GM23338 (cell line): ENCODE measurements at regions not wholly inside any gene's neighbourhood (a gene's known extent, or its start where the extent isn't known, plus 50 kb on each side); places are given as distances from the start of the nearest gene placed in this dataset.

Source experiments
- ATAC-seq: fragments of 200-7000 bp; cut with Tn5 transposase; 3 replicates; pipeline ENCODE4 v1.9.1; 2020
- DNase-seq: peaks from one replicate; pipeline ENCODE4 v3.0.0-alpha.2; 2015; ENCODE audit warnings: low spot score
- H2AFZ ChIP-seq: fragments of 200-600 bp; sonication (generic); 2 replicates; pipeline ENCODE4 v1.8.0; 2016; ENCODE audit warnings: antibody characterized with exemption, mild to moderate bottlenecking, moderate library complexity
- H3F3A ChIP-seq: fragments of 200-600 bp; sonication (generic); replicated peaks from 2 replicates; pipeline ENCODE4 v1.8.0; 2017; ENCODE audit warnings: antibody characterized with exemption, mixed run types, low read depth
- H3K27ac ChIP-seq: fragments of 200-600 bp; sonication (generic); 2 replicates; pipeline ENCODE4 v1.6.1; 2016; ENCODE audit warnings: low read depth
- H3K27me3 ChIP-seq: fragments of 200-600 bp; sonication (generic); 2 replicates; pipeline ENCODE4 v1.8.0; 2016; ENCODE audit warnings: mild to moderate bottlenecking, mixed run types, moderate library complexity; ENCODE audit not compliant: insufficient read depth
- H3K36me3 ChIP-seq: fragments of 200-600 bp; sonication (generic); 2 replicates; pipeline ENCODE4 v1.8.0; 2016; ENCODE audit warnings: mild to moderate bottlenecking; ENCODE audit not compliant: insufficient read depth
- H3K4me1 ChIP-seq: fragments of 200-600 bp; sonication (generic); 2 replicates; pipeline ENCODE4 v1.8.0; 2016; ENCODE audit warnings: mild to moderate bottlenecking, moderate library complexity; ENCODE audit not compliant: insufficient read depth
- H3K4me2 ChIP-seq: fragments of 200-600 bp; sonication (generic); 2 replicates; pipeline ENCODE4 v1.7.1; 2017; ENCODE audit warnings: mixed run types
- H3K4me3 ChIP-seq: fragments of 200-600 bp; sonication (generic); 2 replicates; pipeline ENCODE4 v1.6.1; 2016; ENCODE audit warnings: mixed run types
- H3K79me2 ChIP-seq: fragments of 200-600 bp; sonication (generic); replicated peaks from 2 replicates; pipeline ENCODE4 v1.8.0; 2017; ENCODE audit warnings: mild to moderate bottlenecking; ENCODE audit not compliant: insufficient read depth
- H3K9me2 ChIP-seq: fragments of 200-600 bp; sonication (generic); 2 replicates; pipeline ENCODE4 v1.8.0; 2017; ENCODE audit not compliant: insufficient read depth
- H4K20me1 ChIP-seq: fragments of 200-600 bp; sonication (generic); replicated peaks from 2 replicates; pipeline ENCODE4 v1.8.0; 2017; ENCODE audit warnings: mild to moderate bottlenecking; ENCODE audit not compliant: insufficient read depth
- H3K27ac Mint-ChIP-seq: 2 replicates; pipeline ENCODE4 v1.8.0; 2020; ENCODE audit warnings: inconsistent platforms, mild to moderate bottlenecking, moderate library complexity, mixed read lengths
- H3K27me3 Mint-ChIP-seq: 3 replicates; pipeline ENCODE4 v1.8.0; 2022; ENCODE audit warnings: low read depth, mild to moderate bottlenecking, moderate library complexity, mixed read lengths, inconsistent platforms; ENCODE audit not compliant: insufficient read depth, poor library complexity
- H3K36me3 Mint-ChIP-seq: 3 replicates; pipeline ENCODE4 v1.8.0; 2021; ENCODE audit warnings: low read depth, mild to moderate bottlenecking, inconsistent platforms, moderate library complexity, mixed read lengths
- H3K4me1 Mint-ChIP-seq: 3 replicates; pipeline ENCODE4 v1.8.0; 2020; ENCODE audit warnings: mild to moderate bottlenecking, inconsistent platforms, mixed read lengths
- H3K4me3 Mint-ChIP-seq: 3 replicates; pipeline ENCODE4 v1.8.0; 2021; ENCODE audit warnings: moderate library complexity, mild to moderate bottlenecking, inconsistent platforms, mixed read lengths
- H3K9me3 Mint-ChIP-seq: 3 replicates; pipeline ENCODE4 v1.8.0; 2020; ENCODE audit warnings: moderate library complexity, mild to moderate bottlenecking, inconsistent platforms, mixed read lengths
- EZH2 ChIP-seq: fragments of 200-600 bp; sonication (generic); IDR thresholded peaks from one replicate; pipeline ENCODE4 v1.8.0; 2017; ENCODE audit warnings: antibody characterized with exemption, mild to moderate bottlenecking, low read depth; ENCODE audit not compliant: unreplicated experiment
- ZNF114 ChIP-seq: fragments of 250-450 bp; sonication (Bioruptor Pico); IDR thresholded peaks from 2 replicates; pipeline ENCODE4 v1.5.0; 2020; ENCODE audit warnings: mild to moderate bottlenecking, moderate library complexity
- ZNF331 ChIP-seq: fragments of 250-450 bp; sonication (Bioruptor Pico); IDR thresholded peaks from 2 replicates; pipeline ENCODE4 v1.5.0; 2020; ENCODE audit warnings: low read depth, mild to moderate bottlenecking, moderate library complexity
- TF ChIP-seq, protein P1 (sequence below), 2 experiments: fragments of 200-600 bp in 1 of 2; sonication (generic) in 1 of 2; conservative IDR thresholded peaks; 2 replicates each; pipeline versions ENCODE4 v1.5.1 to v1.6.1; 2016 to 2017; ENCODE audit warnings: antibody characterized with exemption in 2 of 2, low read depth in 2 of 2, mild to moderate bottlenecking in 2 of 2, moderate library complexity in 1 of 2

DNA sequence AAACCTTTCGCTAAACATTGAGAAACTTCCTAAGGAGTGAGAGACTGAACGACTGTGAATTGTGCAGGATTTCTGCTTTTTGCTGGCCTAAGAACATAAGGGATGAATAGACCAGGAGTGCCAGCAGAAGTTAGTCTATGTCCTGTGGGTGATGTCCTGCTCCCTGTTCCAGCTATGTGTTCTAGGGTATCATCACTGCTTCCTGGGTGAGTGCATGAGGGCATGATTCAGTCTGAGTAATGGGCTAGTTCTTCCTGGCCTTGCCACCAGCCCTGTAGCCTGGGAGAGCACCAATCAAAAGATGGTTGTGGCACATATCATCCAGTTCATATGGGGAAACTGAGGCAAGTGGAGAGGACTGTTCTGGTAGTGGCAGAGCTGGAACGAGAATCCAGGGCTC is 153.9 kb upstream of the TPM1 start:
- Mint-ChIP-seq H3K36me3 (no peaks in the 10 kb centered on the region), H3K4me3 (no peak overlapping the region), H3K9me3 (no peaks in the 10 kb centered on the region), H3K27me3 (peaks cover 3% of the 10 kb centered on the region), H3K4me1 (peaks cover 27% of the 10 kb centered on the region), H3K27ac (no peak overlapping the region)
- H3F3A ChIP-seq: no peaks in the 10 kb centered on the region
- no peak overlapping the region for H3K27ac ChIP-seq
- H3K36me3 ChIP-seq: no peaks in the 10 kb centered on the region
- H3K79me2 ChIP-seq: no peaks in the 10 kb centered on the region
- TF ChIP-seq, protein P1, sequence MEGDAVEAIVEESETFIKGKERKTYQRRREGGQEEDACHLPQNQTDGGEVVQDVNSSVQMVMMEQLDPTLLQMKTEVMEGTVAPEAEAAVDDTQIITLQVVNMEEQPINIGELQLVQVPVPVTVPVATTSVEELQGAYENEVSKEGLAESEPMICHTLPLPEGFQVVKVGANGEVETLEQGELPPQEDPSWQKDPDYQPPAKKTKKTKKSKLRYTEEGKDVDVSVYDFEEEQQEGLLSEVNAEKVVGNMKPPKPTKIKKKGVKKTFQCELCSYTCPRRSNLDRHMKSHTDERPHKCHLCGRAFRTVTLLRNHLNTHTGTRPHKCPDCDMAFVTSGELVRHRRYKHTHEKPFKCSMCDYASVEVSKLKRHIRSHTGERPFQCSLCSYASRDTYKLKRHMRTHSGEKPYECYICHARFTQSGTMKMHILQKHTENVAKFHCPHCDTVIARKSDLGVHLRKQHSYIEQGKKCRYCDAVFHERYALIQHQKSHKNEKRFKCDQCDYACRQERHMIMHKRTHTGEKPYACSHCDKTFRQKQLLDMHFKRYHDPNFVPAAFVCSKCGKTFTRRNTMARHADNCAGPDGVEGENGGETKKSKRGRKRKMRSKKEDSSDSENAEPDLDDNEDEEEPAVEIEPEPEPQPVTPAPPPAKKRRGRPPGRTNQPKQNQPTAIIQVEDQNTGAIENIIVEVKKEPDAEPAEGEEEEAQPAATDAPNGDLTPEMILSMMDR (conservative IDR thresholded peaks at IDR 0.05; ENCODE audit: low read depth in 2 of 2): no peak
- TF ChIP-seq ZNF331 (CRISPR knock-in tag): no peak
- no peak for DNase-seq
- H2AFZ ChIP-seq: no peak overlapping the region
- no peaks in the 10 kb centered on the region for H3K9me2 ChIP-seq
- no peaks in the 10 kb centered on the region for H3K27me3 ChIP-seq
- H3K4me1 ChIP-seq: peaks cover 27% of the 10 kb centered on the region
- H3K4me2 ChIP-seq: no peak overlapping the region
- ATAC-seq: no peak
- H3K4me3 ChIP-seq: no peak overlapping the region
- no peaks in the 10 kb centered on the region for H4K20me1 ChIP-seq

DNA sequence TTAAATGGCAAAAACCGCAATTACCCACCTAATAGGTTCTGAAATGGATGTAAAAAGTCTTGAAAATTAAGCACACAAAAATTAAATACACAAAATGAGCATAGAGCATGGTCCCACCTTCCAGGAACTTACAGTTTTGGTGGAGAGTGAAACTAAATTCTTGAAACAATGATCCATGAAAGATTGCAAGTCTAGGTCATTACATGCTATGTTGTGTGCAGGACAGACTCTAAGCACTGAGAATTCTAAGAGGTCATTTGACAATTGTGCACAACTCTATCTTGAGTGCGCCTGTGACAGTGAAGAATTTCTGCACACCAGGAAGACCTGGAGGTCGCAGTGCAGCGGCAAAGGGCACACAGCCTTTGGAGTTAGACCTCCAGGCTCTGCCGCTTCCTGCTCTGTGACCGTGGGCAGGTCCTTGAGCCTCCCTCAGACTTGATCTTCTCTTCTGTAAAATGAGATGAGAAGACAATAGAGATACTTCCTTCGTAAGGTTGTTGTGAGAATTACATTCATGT is 153.3 kb upstream of the TPM1 start:
- Mint-ChIP-seq H3K4me1 (peaks cover 30% of the 10 kb centered on the region), H3K4me3 (no peak overlapping the region), H3K36me3 (no peaks in the 10 kb centered on the region), H3K27ac (no peak overlapping the region), H3K9me3 (no peaks in the 10 kb centered on the region), H3K27me3 (peaks cover 3% of the 10 kb centered on the region)
- peaks cover 27% of the 10 kb centered on the region for H3K4me1 ChIP-seq
- no peaks in the 10 kb centered on the region for H3K27me3 ChIP-seq
- H3F3A ChIP-seq: no peaks in the 10 kb centered on the region
- H3K79me2 ChIP-seq: no peaks in the 10 kb centered on the region
- ATAC-seq (no peak), DNase-seq (no peak)
- H3K4me3 ChIP-seq: no peak overlapping the region
- TF ChIP-seq, protein P1 (conservative IDR thresholded peaks at IDR 0.05; ENCODE audit: low read depth in 2 of 2): no peak
- TF ChIP-seq EZH2: no peak
- no peak for TF ChIP-seq ZNF114 (CRISPR knock-in tag)
- H3K27ac ChIP-seq: no peak overlapping the region
- H3K36me3 ChIP-seq: no peaks in the 10 kb centered on the region
- H2AFZ ChIP-seq: no peak overlapping the region
- no peaks in the 10 kb centered on the region for H3K9me2 ChIP-seq
- H3K4me2 ChIP-seq: no peak overlapping the region
- no peaks in the 10 kb centered on the region for H4K20me1 ChIP-seq
